HG02852 (cell line): ENCODE measurements at regions not wholly inside any gene's neighbourhood (a gene's known extent, or its start where the extent isn't known, plus 50 kb on each side); places are given as distances from the start of the nearest gene placed in this dataset.

ENCODE experiments used
- ATAC-seq: cut with Tn5 transposase; IDR thresholded peaks from one replicate; pipeline ENCODE4 v1.9.1; 2021; ENCODE audit warnings: mild to moderate bottlenecking, moderate library complexity; ENCODE audit not compliant: unreplicated experiment

DNA sequence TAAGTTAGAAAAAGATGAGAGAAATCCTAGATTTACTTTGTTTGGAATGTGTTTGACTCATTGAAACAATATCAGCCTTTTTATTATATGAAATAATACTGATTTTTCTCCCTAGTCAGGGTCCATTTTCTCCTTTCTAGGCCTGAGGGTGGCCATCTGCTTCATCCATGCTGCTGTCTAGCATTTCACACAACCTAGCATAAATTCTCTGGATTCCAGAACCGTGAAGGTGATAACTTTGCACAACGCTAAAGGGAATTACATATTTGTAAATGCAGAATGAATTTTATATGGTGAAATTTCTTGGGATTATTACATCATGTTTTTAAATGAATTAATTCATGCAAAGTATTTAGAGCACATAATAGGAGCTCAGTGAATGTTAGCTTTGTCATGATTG lies 505.1 kb downstream of the INHBA start:
- ATAC-seq, result no peak

DNA sequence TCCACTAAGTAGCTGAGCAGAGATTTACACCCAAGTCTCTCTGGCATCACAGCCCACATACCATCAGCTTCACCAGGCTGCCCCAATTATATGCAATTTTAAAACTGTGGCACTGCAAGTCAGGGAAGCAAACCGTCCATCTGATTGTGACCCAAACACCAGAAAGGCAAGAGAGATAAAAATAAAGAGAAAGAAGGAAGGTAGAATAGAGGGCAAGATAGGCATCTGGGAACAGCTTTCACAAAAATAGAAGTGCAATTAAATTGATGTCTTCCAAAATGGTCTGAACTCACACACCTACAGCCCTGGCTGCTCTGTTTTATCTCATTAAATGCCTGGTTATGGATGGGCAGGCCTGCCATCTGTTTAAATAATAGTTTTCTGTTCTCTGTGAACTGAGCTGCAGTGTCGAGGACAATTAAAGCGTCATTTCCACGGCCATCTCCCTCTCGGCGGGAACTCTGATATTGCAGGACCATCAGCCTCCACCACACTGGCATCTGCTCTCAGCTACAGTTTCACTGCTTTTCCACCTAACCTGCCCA lies 509.1 kb downstream of the INHBA start:
- ATAC-seq, result no peak

DNA sequence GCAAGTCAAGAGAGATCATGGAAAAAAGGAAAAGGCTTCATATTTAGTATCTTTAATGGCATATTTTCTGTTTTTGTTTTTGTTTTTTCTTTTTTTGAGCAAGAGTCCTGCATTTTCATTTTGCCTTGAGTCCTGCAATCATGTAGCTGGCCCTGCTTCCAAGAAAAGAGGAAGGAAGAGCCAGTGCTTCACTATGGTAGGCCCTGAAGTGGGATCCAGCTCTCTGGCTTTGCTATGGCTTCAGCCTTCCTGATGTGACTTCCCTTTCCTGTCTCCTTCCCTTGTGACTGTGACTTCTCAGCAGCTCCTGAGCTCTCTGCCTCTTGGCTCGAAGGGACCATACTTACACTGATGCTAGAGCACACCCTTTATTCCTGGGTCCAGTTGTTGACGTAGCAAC lies 512.3 kb downstream of the INHBA start:
- no peak for ATAC-seq

DNA sequence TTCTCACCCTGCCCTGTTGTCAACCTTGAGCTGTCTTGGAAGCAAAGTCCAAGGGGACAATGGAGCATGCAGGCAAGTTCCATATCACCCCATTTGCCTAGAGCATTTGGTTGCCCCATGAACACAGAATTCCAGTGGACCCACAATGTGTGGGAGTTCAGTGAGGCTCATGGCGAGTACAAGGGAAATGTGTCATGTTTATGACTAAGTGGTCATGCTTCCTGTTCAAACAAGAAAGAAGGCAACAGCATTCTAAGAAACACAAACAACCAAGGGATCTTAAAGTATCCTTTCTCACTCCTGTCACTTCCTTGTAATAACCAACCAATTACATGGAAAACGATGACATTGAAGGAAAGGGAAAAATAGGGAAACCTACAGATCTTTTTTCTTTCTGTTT lies 513.0 kb downstream of the INHBA start:
- ATAC-seq, result no peak

DNA sequence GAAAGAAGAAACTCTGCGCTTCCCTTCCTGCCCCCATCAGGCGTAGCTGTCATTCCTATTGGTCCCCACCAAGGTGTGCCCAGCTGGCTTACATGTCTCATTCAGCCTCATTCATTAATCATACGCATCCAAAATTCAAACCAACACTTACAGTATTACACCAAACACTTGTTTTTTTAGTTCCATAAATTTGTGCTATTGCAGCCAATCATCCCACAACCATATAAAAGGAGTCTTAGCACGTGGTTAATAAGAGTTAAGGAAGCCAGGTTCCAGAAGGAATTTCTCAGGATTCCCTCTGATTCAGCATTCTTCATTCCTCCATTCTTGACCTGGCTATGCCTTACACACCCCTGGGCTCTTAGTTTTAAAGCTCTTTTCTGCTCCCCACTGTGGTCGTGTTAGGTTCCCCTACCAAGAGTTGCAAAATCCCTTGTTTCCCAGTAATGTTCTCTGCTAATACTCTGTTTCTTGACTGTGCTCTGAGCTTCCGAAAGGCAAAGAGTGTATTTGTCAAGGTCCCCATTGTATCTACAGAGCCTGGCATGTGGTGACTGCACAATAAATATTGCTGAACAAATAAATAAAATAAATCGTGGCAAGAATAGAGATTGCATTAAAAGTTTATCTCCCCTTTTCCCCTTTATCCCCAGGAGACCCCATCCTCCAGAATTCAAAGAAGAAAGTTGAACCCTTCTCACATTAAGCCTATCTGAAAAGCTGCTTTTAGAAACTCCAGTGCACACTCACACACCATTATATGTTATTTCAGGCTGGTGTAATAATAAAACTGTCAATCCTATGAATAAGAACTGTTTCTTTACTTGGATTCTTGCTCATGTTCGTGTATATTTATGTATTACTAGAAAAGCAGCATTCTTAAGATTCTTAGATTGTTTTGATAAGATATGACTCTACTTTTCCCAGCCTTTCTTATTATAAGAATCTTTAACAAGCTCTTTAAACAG lies 514.4 kb downstream of the INHBA start:
- ATAC-seq, result no peak

DNA sequence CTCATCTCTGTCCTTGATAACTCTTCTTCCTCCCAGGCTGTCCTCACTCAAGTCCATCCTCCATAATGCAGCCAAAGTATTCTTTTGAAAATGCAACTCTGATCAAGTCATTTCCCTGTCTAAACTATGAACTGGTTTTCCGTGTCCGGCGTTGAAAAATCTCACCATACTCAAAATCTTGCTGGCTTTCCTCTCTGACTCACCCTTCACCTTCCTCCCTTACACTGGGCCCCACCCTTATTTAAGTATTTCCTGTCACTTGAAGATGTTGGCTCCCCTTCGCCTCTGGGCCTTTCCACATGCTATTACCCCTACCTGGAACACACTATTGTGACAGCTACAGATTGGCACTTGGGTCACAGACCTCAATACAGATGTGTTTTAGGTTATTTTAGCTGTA lies 515.6 kb downstream of the INHBA start:
- ATAC-seq, result no peak

DNA sequence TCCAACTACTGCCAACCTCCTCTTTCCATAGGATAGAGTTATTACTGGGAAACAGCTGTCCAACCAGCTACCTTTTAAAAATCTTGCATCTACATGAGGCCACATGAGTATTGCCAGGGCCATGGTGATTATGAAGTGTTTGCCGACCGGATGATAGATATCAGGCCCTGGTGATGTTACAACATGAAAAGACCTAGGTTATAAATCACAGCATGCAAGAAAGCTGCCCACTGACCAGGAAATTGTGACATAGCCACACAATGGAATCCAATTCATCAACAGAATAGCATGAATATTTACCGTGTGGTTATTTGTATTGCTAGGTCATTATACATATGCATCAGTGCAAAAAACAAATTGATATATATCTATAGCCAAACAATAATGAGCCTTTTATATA lies 517.0 kb downstream of the INHBA start:
- ATAC-seq, result no peak

DNA sequence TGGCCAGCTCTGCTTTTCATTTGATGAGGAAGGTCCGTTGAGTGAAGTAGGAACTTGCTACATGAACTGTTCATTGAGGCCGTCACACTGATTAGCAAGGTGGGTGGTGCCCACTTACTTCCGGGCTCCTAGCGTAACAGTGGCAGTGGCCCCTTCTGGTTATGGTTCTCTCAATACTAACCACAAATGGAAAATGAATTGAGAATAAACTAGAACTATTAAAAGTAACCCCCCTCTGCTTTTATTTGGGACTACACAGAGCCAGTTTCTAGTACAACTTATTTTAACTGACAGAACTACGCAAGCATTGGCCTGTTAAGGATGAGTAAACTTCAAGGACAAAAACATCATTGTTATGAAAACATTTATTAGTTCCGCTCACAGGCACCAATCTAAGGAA lies 519.1 kb downstream of the INHBA start:
- no peak for ATAC-seq

DNA sequence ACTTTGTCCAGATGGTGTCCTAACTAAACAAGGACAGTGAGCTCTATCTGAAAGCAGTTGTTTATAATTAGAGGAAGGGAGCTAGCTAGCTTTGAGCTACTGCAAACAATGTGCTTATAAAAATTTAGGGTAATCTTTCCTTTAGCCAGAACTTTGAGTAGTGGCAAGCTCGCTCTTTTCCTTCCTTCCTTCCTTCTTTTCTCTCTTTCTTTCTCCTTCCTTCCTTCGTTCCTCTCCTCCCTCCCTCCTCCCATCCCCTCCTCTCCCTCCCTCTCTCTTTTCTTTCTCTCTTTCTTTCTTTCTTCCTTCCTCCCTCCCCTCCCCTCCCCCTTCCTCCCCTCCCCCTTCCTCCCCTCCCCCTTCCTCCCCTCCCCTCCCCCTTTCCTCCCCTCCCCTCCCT lies 520.1 kb downstream of the INHBA start:
- no peak for ATAC-seq

DNA sequence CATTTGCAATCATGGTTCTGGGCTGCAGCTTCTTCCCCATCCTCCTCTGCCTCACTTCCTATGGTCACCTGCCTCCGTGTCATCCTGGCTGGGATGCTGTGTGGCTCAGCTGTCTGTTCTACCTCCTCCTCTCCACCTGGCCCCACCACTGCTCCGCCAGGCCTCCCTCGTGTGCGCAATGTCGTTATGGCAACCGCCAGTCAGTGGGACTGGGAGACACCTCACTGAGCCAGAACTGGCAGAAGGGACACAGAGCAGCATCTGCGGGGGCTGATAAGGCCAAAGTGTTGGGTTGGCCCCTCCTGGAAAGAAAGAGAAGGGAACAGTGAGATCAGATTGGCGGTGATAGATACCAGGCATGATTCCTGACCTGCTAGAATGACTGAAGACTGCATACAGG lies 527.5 kb downstream of the INHBA start:
- no peak for ATAC-seq

DNA sequence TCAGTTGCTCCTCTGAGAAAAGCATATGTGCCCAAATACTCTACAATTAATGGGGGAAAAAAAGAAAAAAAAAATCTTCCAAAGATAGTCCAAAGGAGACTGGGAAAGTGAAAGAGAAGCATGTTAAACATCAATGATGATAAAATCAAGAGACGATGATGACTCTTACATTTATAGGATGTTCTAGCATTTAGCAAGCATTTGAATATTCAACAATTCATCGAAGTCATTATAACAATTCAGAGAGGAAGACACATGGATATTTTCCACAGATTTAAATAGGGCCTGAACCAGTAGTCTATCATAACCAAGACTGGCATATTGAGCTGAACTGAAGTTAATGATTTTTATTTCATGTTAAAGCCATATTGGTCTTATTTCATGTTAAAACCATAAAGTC lies 528.4 kb downstream of the INHBA start:
- no peak for ATAC-seq

DNA sequence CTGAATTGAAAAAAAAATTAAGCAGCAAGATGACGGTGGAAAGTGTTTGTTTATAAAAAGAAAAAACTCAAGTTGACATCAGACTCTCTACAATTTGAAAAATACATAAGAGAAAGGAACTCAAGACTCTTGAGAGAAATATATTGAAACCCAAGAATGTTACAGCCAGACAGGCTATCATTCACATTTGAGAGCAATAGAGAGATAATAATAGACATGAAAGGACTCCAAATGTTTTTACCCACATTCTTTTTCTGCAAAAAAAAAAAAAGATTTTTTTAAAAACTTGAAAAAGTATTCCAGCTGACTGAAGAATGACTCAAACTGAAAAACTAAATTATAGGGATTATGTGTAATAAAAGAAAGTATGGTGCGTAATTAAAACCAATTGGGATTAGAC lies 532.4 kb downstream of the INHBA start:
- no peak for ATAC-seq

DNA sequence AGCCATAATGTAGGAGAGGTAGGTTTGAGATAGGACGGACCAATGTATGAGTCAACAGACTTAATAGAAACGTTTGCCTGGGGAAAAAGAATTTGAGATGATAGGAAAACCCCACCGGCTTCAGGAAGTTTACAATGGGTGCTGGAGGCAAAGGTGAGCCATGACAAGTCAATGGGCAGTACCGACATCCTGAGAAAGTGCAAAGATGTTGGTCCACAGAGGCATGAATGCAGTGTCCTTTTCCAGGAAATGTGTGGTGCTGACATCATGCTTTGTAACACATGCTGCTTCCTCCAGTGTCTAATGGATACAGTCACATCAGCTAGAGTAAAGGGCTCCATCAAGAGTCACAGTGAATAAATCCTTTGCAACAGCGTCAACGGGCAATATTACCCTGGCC lies 533.6 kb downstream of the INHBA start:
- no peak for ATAC-seq

DNA sequence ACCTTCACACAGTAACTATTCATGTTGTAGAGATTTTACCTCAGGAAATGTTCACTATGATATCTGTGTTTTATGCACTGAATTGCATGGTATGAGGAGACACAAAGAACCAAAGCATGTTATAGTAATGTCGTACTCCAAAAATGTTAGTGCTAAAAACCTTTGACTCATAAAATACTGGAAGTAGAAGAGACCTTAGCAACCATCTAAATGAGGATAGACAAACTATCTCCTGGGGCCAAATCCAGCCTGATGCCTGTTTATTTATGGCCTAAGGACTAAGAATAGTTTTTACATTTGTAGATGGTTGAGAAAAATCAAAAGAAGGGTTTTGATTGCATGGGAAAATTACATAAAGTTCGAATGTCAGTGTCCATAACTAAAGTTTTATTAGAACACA lies 535.1 kb downstream of the INHBA start:
- no peak for ATAC-seq

DNA sequence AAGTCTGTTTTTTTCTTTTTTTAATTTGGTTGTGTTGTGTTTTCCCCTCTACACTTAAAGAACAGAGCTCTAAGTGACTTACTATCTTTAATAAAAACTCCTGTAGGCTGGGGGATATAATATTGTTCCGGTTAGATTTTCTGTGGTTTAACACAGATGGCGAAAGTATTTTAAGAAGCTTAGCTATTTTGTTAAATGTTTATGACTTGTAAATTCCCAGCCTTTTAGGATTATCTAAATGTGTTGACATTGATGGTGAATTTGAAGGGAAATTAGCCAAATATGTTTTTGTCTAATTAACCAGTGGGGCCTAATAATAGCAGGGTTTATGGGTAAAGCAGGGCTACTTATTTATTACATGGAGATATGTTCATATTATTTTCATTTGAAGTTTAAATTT lies 538.5 kb downstream of the INHBA start:
- ATAC-seq, result no peak

DNA sequence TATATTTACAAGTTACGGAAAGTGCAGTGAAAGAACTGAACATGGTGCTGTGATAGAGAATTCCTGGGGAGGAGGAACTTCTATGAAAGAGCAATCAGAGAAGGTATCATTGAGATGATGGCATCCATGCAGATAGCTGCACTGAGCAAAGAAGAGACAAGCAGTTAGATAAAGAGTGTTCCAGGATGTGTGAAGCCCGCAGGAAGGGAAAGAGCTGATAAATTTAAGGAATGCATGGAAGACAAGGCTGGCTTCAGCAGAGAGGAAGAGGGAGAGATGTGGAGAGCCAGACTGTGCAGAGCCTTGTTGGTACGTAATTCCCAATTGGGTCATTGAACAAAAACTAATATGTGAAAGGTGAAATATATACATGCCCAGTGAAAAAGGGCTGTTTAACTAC lies 538.9 kb downstream of the INHBA start:
- no peak for ATAC-seq

DNA sequence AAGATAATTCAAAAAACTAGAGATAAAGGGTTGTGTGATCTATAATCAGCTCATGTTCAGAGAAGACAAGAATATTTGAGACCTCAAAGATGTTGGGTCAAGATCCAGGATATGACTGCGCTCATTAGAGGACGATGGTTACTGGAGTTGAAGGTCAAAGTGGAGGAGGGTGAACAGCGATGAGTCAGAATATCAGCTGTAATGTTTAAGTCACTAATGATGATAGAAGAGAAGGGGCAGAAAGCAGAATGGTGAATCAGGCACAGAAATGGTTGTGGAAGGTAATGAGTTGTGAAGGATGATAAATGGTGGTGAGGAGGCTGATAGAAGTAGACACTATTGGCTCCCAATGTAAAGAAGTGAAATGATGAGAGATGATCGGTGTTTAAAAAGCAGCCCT lies 540.3 kb downstream of the INHBA start:
- ATAC-seq, result no peak

DNA sequence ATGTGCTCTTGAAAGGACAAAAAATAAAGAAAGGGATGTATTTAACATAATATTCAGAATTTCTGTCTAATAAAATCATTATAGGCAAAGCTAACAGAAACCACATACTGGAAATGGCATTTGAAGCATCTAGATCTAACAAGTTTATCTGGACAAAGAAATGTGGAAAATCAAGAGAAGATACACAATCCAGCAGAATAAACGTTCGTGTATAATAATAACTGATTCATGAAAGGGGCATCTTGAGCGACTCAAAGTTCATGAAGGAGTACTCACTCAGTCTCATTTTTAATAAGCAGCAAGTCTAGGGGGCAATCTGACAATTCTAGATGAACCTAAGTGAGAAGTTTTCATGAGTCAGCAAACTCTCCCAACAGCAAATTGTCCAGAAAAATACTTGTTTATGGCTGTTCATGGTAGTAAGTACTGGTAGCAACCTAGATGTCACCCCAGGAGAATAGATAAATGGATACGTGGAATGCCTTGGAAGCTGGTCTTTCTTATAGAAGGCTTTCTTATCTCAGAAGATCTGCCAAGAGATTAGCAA lies 541.8 kb downstream of the INHBA start:
- no peak for ATAC-seq

DNA sequence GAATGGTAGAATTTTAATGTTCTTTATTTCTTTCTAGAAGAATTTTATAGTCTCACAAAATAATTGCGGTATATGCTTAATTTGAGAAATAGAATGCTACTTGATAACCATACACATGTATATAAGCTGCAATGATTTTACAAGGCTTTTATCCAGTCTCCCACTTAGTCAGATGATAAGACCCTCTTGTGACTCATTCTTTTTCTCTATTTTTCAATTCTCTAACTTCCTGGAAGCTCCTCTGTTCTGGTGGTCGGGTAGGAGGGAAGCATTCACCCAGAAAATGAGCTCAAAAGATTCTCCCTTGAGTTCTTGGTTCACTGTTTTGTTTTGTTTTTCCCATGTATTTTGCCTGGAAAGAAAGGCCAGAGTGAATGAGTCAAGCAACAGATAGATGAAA lies 546.6 kb downstream of the INHBA start:
- ATAC-seq, result no peak

DNA sequence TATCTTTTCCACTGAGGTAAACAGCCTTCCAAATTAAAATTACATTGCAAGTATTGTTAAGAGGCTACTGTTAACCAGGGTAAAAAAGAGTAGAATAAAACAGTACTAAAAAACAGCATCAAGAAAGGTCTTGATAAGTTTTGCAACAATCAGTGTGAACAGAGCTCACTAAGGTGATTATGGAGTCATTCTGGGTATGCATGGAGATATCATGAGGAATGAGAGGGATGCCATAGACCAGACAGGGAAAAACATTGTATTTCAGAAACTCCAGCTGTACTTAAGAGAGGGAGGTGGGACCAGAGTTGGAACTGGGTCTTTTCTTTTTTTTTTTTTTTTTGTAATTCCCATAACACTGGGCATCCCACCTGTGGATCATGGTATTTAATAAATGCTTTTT lies 549.6 kb downstream of the INHBA start:
- ATAC-seq, result no peak

DNA sequence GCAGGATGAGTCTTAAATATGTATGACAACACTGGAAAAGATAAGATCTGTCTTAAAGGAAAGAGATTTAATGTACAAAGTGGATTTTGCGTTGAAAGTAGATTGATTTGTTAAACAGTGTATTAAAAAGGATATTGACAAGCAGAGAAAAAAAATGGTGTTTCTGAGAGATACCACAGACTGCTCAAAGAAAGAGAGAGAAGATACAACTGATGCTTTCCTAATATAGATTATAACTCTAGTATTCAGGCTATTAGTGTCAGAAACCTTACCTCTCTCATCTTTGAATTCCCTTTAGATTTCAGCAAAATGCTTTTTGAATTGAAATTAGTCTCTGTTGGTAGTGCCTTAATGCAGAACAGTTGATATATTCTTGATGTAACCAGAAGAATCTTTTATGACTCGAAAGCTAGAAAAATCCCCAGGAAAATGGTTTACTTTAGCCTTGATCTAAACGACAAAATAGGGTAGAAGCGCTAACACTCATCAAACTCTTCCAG lies 550.7 kb downstream of the INHBA start:
- ATAC-seq, result no peak

DNA sequence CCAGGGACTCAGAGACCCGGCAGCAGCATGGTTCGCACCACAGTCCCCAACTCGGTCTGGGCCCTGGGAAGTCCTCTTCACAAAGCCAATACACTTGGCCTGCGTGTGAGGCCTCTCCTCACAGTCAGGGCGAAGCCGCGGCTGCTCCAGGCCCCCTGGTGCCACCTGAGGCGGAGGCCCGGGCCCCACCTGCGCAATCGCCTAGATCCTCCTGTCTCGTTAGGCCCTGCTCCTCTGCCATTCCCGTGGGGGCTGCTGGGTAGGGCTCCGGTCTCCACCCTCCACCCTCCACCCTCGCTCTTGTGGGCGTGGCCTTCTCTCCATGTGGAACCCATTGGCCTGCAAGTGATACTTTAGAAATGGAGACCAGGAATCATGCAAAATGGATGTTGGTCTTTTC lies 553.3 kb downstream of the INHBA start:
- no peak for ATAC-seq
